ENCODE measurements at regions not wholly inside any gene's neighbourhood (a gene's known extent, or its start where the extent isn't known, plus 50 kb on each side); places are given as distances from the start of the nearest gene placed in this dataset.

GRCh38 chr4:37001688-37002436, 242.7 kb upstream of the NWD2 start:
- H3K4me3 Mint-ChIP-seq, result no peak overlapping the region
- H3K4me1 Mint-ChIP-seq, result no peaks in the 10 kb centered on the region
- H3K27me3 Mint-ChIP-seq (ENCODE audit: low read depth in 3 of 3), result no peaks in the 10 kb centered on the region
- over 99% methylated on average over 19 of the region's 30 CpGs for WGBS (ENCODE audit: insufficient coverage)
- no peak overlapping the region for H3K27ac ChIP-seq (ENCODE audit: low read depth in 1 of 2, low read length in 2 of 2)
- intact Hi-C loops (cut with micrococcal nuclease), result no loop called here
- TF ChIP-seq, protein P1, sequence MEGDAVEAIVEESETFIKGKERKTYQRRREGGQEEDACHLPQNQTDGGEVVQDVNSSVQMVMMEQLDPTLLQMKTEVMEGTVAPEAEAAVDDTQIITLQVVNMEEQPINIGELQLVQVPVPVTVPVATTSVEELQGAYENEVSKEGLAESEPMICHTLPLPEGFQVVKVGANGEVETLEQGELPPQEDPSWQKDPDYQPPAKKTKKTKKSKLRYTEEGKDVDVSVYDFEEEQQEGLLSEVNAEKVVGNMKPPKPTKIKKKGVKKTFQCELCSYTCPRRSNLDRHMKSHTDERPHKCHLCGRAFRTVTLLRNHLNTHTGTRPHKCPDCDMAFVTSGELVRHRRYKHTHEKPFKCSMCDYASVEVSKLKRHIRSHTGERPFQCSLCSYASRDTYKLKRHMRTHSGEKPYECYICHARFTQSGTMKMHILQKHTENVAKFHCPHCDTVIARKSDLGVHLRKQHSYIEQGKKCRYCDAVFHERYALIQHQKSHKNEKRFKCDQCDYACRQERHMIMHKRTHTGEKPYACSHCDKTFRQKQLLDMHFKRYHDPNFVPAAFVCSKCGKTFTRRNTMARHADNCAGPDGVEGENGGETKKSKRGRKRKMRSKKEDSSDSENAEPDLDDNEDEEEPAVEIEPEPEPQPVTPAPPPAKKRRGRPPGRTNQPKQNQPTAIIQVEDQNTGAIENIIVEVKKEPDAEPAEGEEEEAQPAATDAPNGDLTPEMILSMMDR (IDR thresholded peaks at IDR 0.05), result no peak
- H3K36me3 Mint-ChIP-seq, result no peaks in the 10 kb centered on the region
- peaks cover 0 to 19% (median 7%) of the 10 kb centered on the region in 7 donors for H3K9me3 Mint-ChIP-seq
- H3K4me3 ChIP-seq (replicated peaks in 1 of 3; ENCODE audit: low read depth in 2 of 3, low read length in 3 of 3), result no peak overlapping the region
- no peak overlapping the region for H3K9ac ChIP-seq (ENCODE audit: insufficient read depth, low read length, poor library complexity, severe bottlenecking)
- DNase-seq, result no peak
- no peak overlapping the region for H3K27ac Mint-ChIP-seq
- H3K36me3 ChIP-seq (replicated peaks in 1 of 2; ENCODE audit: control insufficient read depth in 1 of 2, insufficient read depth in 2 of 2, low read length in 2 of 2), result no peaks in the 10 kb centered on the region
- peaks cover 6 to 14% of the 10 kb centered on the region in 2 donors for H3K9me3 ChIP-seq (replicated peaks in 1 of 2; ENCODE audit: control insufficient read depth in 1 of 2, insufficient read depth in 1 of 2, low read length in 2 of 2)
- no peaks in the 10 kb centered on the region for H3K79me2 ChIP-seq (ENCODE audit: insufficient read depth, low read length)
- no peak overlapping the region for H3K4me2 ChIP-seq (replicated peaks; ENCODE audit: extremely low read depth, low read length, poor library complexity, severe bottlenecking)
- H3K27me3 ChIP-seq (ENCODE audit: control insufficient read depth in 2 of 2, insufficient read depth in 2 of 2, low read length in 2 of 2), result no peaks in the 10 kb centered on the region
- H3K4me1 ChIP-seq (ENCODE audit: control insufficient read depth in 1 of 2, insufficient read depth in 2 of 2, low read length in 2 of 2), result no peaks in the 10 kb centered on the region
- no peaks in the 10 kb centered on the region for H4K20me1 ChIP-seq (ENCODE audit: insufficient read depth, low read length)
- H2AFZ ChIP-seq (ENCODE audit: insufficient read depth, low read depth, low read length, poor library complexity, severe bottlenecking), result no peak overlapping the region

DNA sequence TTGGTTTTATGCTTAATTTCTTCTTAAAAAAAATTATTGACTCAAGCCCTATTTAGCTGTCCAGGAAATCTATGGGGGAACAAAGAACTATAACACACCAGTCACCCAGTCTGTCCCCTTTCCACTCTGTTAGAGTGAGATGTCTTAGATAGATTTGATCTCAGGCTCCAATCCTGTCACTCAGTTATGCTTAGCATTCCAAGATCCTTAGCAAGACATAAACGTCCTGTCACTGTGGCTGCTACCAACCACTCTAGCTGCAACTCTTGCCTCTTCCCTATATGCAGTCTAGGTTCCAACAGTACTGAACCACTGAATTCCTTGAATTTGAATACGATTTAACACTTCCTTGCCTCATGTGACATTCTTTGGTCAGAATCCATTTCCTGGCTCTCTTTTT, 241.9 kb upstream of the NWD2 start:
- intact Hi-C loops (cut with micrococcal nuclease), result no loop called here
- no peaks in the 10 kb centered on the region for H3K4me1 ChIP-seq (ENCODE audit: control insufficient read depth in 1 of 2, insufficient read depth in 2 of 2, low read length in 2 of 2)
- DNase-seq, result no peak
- WGBS (ENCODE audit: insufficient coverage), result 67% methylated on average over 1 of the region's 2 CpGs
- no peaks in the 10 kb centered on the region for H3K79me2 ChIP-seq (ENCODE audit: insufficient read depth, low read length)
- Mint-ChIP-seq H3K27me3 (ENCODE audit: low read depth in 3 of 3) (no peaks in the 10 kb centered on the region), H3K27ac (no peak overlapping the region), H3K4me3 (no peak overlapping the region), H3K9me3 (peaks cover 0 to 19% (median 7%) of the 10 kb centered on the region in 7 donors), H3K4me1 (no peaks in the 10 kb centered on the region), H3K36me3 (no peaks in the 10 kb centered on the region)
- no peaks in the 10 kb centered on the region for H3K27me3 ChIP-seq (ENCODE audit: control insufficient read depth in 2 of 2, insufficient read depth in 2 of 2, low read length in 2 of 2)
- H3K9ac ChIP-seq (ENCODE audit: insufficient read depth, low read length, poor library complexity, severe bottlenecking), result no peak overlapping the region
- no peak overlapping the region for H3K4me3 ChIP-seq (replicated peaks in 1 of 3; ENCODE audit: low read depth in 2 of 3, low read length in 3 of 3)
- H3K27ac ChIP-seq (ENCODE audit: low read depth in 1 of 2, low read length in 2 of 2), result no peak overlapping the region
- no peaks in the 10 kb centered on the region for H4K20me1 ChIP-seq (ENCODE audit: insufficient read depth, low read length)
- no peaks in the 10 kb centered on the region for H3K36me3 ChIP-seq (replicated peaks in 1 of 2; ENCODE audit: control insufficient read depth in 1 of 2, insufficient read depth in 2 of 2, low read length in 2 of 2)
- no peak overlapping the region for H2AFZ ChIP-seq (ENCODE audit: insufficient read depth, low read depth, low read length, poor library complexity, severe bottlenecking)
- no peak overlapping the region for H3K4me2 ChIP-seq (replicated peaks; ENCODE audit: extremely low read depth, low read length, poor library complexity, severe bottlenecking)
- TF ChIP-seq, protein P1 (IDR thresholded peaks at IDR 0.05), result no peak
- H3K9me3 ChIP-seq (replicated peaks in 1 of 2; ENCODE audit: control insufficient read depth in 1 of 2, insufficient read depth in 1 of 2, low read length in 2 of 2), result peaks cover 6 to 14% of the 10 kb centered on the region in 2 donors
